HUDEP-2 (cell line): ENCODE measurements at regions not wholly inside any gene's neighbourhood (a gene's known extent, or its start where the extent isn't known, plus 50 kb on each side); places are given as distances from the start of the nearest gene placed in this dataset.
"Not testable (repeated sequence)": the region's sequence is repeated elsewhere in the genome, so short reads cannot be mapped to it uniquely, and the experiment has no call there.

ENCODE experiments used
- DNase-seq, 76 experiments: peaks; one replicate each; lab custom pipeline; 2025; ENCODE audit not compliant: unreplicated experiment in 76 of 76; lab: John Stamatoyannopoulos, UW

DNA sequence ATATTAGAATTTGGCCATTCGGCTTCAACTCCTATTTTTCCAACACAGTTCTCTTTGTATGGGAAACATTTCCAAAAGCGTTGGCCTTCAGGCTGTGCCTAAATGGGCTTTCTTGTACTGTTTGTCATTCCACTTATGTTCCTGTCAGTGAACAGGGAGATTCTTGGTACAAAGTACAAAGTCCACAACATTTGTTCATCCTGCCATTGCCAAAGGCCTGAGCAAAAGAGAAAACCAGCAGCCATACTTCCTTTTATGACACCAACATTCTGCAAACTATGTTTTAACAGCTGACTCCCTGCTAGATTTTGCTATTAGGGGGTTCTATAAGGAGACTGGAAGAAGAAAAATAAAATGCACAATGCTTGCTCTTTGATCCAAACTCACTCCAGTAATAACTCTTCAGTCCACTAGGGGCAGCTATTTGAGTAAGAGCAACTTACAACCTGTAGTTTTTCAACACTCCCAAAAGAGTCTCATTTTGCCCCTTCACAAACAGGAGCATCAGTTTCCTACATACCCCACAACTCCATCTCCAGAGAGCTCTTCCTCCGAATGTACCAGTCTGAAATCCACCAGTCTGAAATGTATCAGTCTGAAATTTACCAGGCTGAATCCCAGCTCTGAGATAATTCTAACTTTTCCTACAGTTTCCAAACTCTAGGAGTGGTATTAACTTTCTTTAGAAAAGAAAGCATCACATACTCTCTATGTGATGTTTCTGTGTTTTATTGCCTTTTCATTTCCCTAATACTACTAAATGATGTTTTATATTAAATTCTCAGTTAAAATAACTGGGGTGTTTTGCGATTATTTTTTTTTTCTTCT is 693.8 kb downstream of the DNAH5 start:
- no peak for DNase-seq

DNA sequence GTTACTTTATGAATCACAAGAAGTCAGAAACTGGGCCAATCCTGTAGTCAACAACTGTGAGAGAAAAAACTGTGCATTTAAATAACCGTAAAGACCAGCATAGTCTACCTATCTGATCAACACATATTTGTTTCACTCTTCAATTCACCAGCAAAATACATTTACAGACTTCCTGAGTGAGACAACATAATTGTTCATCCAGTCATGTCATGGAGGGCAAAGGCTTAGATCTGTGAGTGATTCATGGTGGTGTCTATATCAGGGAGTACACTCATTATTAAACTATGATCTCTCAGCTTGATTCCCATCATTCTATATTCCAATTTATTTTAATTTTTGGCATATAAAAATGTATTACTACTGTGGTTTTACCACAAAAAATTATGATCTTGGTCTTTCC is 694.6 kb downstream of the DNAH5 start:
- DNase-seq: no peak

DNA sequence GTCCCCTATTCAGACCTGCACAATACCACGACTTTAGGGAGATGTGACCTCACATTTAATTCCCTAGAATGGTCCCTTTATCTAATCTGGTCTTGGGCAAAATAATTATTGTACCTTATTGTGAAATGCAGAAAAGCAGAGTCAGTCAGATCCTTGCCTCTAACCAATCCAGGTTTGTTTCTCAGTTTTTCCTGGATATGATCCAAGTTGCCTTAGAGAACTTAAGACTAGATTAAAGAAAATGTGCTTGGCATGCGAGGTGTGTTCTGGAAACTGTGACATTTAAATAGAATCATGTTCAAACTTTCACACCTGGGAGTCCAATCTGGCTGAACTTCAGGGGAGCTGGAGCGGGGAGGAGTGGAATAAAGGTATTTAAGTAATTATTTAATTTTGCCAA is 696.2 kb downstream of the DNAH5 start:
- DNase-seq: no peak

DNA sequence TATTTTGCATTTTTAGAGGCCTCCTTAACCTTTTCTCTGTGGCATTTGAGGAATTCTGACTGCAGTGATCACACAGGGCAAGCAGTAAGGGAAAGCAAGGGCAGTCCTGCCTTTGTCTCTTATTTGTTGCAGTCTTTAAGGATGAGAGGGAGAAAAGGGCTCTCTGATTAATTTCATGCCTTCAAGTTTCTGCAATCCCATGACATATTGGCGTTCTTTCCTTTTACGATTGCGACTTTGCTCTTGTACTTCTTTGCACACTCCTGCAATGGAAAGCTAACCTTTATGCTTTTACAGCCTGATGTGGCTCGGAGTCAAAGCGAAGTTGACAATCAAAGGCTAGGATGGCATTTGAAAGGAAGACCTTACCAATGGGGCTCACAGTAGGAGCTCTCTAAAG is 698.4 kb downstream of the DNAH5 start:
- no peak for DNase-seq

DNA sequence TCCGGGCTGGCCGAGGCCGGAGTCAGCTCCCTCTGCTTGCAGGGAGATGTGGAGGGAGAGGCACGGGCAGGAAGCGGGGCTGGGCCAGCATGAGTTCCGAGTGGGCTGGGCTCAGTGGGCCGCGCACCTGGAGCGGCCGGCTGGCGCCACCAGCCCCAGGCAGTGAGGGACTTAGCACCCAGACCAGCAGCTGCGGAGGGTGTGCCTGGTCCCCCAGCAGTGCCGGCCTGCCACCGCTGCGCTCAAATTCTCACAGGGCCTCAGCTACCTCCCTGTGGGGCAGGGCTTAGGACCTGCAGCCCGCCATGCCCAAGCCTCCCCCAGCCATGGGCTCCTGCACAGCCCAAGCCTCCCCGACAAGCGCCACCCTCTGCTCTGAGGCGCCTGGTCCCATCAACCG is 700.3 kb downstream of the DNAH5 start:
- no peak for DNase-seq

DNA sequence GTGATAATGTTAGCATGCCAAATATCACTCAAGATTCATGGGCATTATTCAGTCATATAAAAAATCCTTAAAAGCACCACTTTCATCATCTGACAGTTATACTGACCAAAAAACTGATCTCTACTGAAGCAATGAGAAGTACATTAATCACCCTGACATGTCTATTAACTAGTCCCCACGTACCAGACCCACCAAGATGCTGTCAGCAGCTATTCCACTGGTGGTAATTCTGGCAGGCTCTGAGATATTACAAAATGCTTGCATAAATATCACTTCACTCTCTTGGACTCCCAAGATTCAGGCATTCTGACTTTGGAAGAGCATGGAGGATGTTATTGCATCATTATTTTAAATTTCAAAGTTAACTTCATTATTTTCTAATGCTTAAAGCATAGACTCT is 717.0 kb downstream of the DNAH5 start:
- DNase-seq: no peak

DNA sequence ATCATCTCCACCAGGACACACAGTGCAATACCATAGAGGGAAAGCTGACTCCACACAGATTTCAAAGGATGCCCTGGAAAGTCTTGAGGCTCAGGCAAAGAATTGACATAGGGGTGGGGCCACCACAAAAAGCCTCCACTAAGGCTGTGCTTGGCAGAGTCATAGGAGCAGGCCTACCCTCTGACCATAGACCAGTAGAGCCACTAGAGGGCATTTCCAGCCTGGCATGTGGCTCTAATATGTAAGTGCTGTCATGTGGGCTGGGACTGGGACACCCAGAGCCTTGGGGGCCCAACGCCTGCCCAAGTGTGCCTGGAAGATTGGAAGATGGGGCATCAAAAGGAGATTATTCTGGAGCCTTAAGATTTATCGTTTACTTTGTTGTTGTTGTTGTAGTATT is 726.0 kb downstream of the DNAH5 start:
- DNase-seq: no peak

DNA sequence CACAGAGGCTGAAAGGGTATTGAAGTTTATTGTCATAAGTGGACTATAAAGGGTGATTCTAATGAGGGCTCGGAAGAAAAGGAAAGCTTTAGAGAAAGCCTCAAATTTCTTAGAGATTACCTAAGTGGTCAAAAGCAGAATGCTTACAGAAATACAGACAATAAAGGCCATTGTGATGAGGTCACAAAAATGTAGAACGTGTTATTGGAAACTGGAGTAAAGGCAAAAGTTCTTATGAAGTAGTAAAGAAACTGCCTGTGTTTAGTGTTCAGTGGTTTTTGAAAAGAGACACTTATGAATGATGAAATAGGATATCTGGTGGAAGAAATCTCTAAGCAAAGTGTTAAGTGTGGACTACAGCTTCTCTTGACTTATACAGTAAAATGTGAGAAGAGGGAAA is 726.9 kb downstream of the DNAH5 start:
- no peak for DNase-seq

DNA sequence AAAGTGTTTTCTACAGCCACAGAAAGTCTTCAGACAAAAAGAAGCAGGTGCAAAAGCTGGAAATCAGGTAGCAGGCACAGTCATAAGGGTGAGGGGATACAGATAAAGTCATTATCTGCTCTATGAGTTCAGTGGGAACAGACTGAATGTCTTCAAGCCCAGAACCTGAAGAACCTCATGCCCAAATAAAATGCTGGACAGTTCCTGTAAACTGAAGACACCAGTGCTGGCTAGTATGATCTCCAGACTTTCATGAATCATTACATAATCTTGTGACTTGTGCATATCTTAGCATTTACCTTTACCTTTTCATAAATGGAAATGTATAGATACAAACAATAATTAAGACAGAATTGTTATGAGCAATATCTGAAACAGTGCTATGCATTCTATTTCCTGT is 728.7 kb downstream of the DNAH5 start:
- DNase-seq: no peak

DNA sequence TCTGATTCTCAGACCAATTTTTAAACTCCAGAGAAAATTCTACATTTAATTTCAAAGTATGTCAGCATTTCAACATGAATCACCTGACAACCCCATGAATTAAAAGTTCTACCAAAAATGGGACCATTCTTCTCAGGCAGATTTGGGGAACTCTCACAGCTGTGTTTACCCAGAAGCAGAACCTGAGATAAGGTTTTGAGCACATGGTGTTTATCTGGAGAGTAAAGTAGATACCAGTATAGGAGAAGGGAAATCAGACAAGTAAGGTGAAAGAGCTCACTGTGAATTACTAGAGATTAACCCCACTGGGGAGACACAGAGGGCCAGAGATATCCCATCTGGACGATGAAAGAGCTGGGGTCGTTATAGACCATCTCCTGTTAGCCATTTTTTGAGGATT is 729.1 kb downstream of the DNAH5 start:
- DNase-seq: no peak

DNA sequence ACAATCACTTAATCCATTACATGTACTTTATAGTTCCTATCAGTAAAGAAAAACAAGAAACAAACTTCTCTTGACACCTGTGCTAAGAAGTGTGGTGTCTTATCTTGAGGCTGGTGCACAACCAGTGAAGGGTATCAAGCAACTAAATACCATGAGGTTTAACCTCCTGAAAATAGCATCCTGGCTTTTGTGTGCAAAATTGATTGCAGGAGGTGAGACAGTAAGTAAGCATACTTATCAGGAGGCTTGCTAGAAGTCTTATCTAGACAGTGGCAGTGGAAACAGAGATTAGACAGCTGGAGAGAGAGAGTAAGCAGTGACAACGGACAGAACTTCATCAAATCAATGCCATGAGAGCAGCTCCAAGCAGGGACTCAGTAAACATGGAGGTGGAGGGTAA is 730.3 kb downstream of the DNAH5 start:
- no peak for DNase-seq

DNA sequence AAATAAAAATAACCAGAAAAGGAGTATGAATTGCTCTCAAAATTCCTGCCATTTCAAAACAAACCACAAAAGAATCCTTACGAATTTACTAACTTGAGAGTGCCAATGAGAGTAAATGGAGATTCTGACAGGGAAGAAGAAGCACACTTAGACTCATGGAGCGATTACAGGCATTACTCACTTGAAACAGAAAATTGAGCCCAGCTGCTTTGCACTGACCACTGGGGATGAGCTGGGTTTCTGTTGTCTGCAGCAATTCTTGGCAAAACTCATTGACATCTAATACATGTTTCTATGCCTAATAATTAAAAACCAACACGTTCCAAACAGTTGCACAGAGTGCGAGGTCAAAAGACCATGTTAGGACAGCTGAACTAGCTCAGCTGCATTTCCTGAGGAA is 731.6 kb downstream of the DNAH5 start:
- DNase-seq: no peak

DNA sequence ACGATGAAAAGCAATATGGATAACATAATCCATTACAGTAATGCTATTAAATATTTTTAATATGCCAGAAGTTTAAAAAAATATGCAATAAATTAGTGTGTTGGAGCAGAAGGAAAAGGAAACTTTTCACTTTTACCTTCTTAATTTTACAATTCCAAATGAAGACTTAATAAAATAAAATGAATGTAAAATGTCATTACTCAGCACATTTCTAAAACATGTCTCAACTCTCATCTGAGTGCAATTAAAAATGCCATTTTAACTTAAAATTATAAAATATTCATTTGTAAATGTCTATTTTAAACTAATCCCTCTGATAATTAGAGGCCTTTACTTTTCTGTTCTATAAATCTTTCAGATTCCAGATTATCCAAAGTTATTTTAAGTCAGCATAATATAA is 733.4 kb downstream of the DNAH5 start:
- no peak for DNase-seq

DNA sequence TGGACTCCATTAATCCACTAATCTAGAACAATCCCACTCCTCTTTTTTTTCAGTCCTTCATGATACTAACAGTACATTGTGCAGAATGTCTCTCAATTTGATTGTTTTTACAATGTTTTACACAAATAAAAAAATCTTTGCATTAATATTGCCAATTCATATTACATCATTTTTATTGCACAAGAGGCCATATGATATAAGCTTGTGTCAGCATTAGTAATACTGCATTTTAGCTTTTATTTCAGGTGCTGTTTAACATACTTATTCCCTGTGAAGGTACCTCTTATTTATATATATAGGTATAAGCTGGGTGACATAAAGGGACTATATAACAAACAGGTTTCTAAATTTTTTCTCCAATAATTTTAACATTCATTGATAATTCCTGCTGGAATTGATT is 737.4 kb downstream of the DNAH5 start:
- no peak for DNase-seq

DNA sequence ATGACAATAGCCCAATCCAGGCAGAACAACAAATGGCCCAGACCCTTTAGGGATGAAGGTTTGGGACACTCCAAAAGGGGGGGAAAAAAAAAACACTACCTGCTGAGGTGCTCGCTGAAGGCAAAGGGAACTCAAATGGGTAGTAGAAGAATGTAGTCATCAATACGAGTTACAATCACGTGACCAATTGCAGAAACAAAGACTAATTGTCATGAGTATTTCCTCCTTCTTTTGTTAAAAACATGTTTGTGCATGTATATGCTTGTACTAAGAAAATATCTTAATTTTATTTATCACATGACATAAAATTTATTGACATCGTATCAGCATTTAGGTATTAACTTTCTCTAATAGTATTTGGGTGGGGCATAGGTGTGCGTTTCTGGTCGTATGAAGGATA is 743.5 kb downstream of the DNAH5 start:
- no peak for DNase-seq

DNA sequence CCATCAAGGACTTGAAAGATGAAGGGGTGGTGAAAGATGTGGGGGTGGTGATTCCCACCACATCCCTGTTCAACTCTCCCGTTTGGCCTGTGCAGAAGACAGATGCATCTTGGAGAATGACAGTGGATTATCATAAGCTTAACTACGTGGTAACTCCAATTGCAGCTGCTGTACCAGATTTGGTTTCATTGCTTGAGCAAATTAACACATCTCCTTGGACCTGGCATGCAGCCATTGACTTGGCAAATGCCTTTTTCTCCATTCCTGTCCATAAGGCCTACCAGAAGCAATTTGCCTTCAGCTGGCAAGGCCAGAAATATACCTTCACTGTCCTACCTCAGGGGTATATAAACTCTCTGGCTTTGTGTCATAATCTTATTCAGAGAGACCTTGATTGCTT is 746.3 kb downstream of the DNAH5 start:
- not testable (repeated sequence) for DNase-seq

DNA sequence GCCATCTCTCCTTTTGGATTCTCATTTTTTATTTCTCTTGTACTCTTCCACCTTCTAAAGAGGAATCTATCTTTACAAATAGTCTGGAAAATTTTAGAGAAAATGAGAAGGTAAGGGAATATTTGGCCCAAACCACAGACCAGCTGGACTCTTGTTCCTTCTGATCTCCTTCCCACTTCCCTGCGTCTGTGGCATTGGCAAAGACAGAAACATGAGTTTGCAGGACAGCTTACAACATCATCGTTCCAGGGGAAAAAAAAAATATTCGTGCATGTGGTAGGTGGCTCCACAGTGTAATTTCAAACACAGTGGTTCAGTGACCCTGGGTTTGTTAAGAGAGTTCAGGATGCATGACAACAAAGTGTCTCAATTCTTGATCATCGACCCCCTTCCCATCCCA is 755.0 kb downstream of the DNAH5 start:
- no peak for DNase-seq

DNA sequence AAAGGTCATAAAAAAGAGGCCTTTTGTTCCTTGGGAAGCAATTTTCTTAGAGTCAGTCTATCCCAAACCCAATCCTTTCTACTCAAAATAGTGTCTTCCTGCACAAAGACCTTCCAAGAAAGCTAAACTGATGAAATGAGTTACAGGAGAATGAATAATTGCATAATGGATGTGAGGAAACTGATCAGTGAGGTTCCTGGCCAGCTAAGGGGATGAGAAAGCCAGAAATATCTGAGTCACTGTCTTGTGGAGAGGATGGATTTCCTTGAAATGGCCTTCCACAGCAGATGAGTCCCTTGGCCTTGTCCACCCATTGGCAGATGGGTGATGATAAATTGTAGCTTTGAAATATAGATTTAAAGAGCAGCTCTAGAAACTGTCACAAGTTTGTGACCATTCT is 756.1 kb downstream of the DNAH5 start:
- DNase-seq: no peak

DNA sequence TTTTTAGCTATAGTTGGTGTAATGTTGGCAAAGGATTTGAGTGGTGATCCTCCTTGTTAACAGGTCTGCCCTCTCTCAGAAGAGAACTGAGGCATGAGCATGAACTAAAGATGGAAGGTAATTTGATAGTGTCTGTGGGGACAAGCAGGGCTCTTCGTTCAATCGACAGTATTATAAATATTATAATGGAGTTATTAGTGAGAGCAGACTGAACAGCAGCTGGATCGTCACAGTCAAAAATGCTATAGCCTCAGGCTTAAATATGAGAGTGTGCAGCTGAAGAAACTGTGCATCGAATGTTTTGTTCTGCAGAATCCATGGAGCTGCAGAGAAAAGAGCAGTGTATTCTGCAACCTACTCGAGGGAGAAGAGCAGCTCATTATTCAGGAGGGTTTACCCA is 757.3 kb downstream of the DNAH5 start:
- DNase-seq: no peak

DNA sequence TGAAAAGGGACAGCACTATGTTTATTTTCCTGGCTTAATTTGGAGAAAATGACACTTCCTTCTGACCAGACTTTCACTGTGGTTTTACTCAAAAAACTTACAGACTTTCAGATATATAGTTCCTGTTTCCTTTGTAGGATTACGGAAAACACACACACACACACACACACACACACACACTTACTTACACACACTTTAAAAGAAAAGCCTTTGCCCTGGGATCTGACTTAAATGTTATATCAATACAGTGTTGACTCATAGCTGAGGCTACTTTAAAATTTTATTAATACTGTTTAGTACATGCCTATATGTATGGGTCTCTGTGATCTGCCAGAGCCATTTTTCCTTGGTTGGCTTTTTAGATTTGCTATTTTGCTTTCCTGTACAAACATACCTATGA is 758.3 kb downstream of the DNAH5 start:
- no peak for DNase-seq

DNA sequence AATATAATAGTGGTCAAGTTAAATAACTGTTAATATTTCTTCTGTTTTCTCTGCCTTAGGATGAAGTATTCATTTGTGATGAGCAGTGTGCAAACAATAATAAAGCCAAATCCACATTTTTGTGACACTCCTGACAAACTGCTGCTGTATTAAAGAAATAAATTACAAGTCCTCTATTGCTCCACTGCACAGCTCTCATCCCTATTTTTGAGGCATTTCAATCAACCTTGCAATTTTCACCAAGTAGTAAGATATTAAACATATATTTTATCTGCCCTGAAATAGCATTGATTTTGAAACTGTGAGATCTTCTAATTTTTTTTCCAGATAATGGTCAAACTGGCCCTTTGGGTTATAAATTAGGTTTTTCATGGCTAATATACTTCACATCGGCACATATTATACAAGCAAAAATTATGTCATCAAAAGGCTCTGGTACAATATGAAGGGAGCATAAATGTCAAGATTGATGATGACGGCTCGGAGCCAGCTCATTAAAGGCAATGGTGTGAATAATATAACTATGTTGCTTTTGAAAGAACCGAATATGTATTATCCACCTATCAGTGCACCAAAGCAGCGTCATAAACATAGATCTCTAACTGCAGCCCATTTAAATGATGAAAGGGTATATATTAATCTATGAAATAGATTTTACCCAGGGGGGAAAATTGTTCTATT is 764.9 kb downstream of the DNAH5 start:
- DNase-seq: no peak

DNA sequence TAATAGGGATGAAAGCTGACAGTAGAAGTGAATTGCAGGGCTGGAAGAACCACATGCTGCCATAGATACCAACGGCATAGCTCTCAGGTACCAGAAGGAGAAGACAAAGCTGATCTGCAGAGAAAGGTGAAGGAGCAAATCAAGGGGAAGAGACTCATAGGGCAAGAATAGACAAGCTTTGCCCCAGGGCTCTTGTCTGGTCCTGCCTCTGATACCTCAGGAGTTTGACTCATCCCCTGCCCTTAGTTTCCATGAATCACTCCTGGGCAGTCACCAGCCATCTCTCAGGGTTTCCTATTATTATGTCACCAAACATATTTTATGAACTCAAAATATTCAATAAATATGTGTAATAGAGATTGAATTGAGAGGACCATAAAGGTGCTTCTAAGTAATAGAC is 800.9 kb downstream of the DNAH5 start:
- no peak for DNase-seq

DNA sequence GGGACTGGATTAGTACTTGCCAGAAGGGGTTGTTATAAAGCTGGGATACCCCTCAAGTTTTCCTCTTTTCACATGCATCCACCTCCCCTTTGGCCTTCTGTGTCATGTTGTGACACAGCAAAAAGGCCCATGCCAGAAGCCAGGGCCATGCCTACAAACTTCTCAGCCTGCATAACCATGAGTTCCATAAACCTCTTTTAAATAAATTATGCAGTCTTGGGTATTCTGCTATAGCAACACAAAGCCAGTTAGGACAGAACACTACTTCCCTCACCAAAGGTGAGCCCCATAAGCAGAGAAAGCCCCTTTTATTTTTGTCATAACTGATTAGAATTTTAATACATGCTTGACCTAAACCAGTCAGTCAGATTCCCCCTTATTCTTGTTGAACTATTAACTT is 801.3 kb downstream of the DNAH5 start:
- no peak for DNase-seq
